HepG2 (cell line): ENCODE measurements at regions not wholly inside any gene's neighbourhood (a gene's known extent, or its start where the extent isn't known, plus 50 kb on each side); places are given as distances from the start of the nearest gene placed in this dataset.

Experiments used
- ATAC-seq: fragments of 200-7000 bp; cut with Tn5 transposase; 3 replicates; pipeline ENCODE4 v1.9.1; 2020; ENCODE audit warnings: mild to moderate bottlenecking, moderate library complexity
- BruUV-seq: library from RNA; stranded (reverse); fragments of 400-500 nt; replicated peaks from 2 replicates; lab custom pipeline; 2021; lab: Mats Ljungman, UMichigan
- CTCF ChIA-PET: fragments of 300-600 bp; formaldehyde crosslinking; extraction: SDS; loops from one replicate; lab custom pipeline; 2021; ENCODE audit warnings: low total read pairs, inconsistent platforms, low intra/inter-chr PET ratio; lab: Yijun Ruan, JAX
- POLR2A ChIA-PET: fragments of 350-600 bp; sonication (Branson Sonifier 250); formaldehyde crosslinking; loops from one replicate; lab custom pipeline; 2020; ENCODE audit warnings: antibody characterized with exemption, inconsistent platforms; lab: Yijun Ruan, JAX
- DNase-seq: peaks from one replicate; pipeline ENCODE4 v3.0.0-alpha.2; 2015; ENCODE audit warnings: low spot score
- FAIRE-seq: peaks from 3 replicates; lab custom pipeline; 2011; peaks lifted over from hg19 to GRCh38; lab: Jason Lieb, UNC
- H2AFZ ChIP-seq: one replicate; pipeline ENCODE4 v1.6.1; 2011; ENCODE audit warnings: low read length, inconsistent platforms
- H3K27ac ChIP-seq: fragments of 300-600 bp; 3 replicates; pipeline ENCODE4 v1.8.0; 2011; ENCODE audit warnings: mixed run types, mild to moderate bottlenecking, mixed read lengths, low read length, inconsistent platforms; ENCODE audit not compliant: insufficient read depth; ENCODE audit errors: extremely low read length
- H3K27me3 ChIP-seq, 2 experiments: fragments of 200-600 bp in 1 of 2; 2 replicates in 1 of 2; 3 replicates in 1 of 2; pipeline versions ENCODE4 v1.6.0 to v1.8.0; 2011; ENCODE audit warnings: low read length in 2 of 2, mild to moderate bottlenecking in 2 of 2, moderate library complexity in 2 of 2, inconsistent platforms in 1 of 2; ENCODE audit not compliant: insufficient read depth in 2 of 2, control insufficient read depth in 1 of 2
- H3K36me3 ChIP-seq, 2 experiments: fragments of 200-600 bp in 1 of 2; replicated peaks in 1 of 2; 2 replicates in 1 of 2; 3 replicates in 1 of 2; pipeline versions ENCODE4 v1.5.1 to v1.8.0; 2011; ENCODE audit warnings: low read length in 2 of 2, inconsistent platforms in 1 of 2; ENCODE audit not compliant: insufficient read depth in 2 of 2, control insufficient read depth in 1 of 2
- H3K4me1 ChIP-seq: 2 replicates; pipeline ENCODE4 v1.5.1; 2012; ENCODE audit warnings: low read length, inconsistent platforms; ENCODE audit not compliant: insufficient read depth
- H3K4me2 ChIP-seq: 2 replicates; pipeline ENCODE4 v1.6.0; 2011; ENCODE audit warnings: low read depth, low read length, inconsistent platforms
- H3K4me3 ChIP-seq, 3 experiments: fragments of 200-600 bp in 1 of 3; sonication (generic), shearing (Covaris generic) in 1 of 3; replicated peaks in 1 of 3; 2 replicates each; pipeline ENCODE4 v1.5.1; 2011 to 2016; ENCODE audit warnings: low read length in 3 of 3, inconsistent platforms in 2 of 3, low read depth in 2 of 3, mild to moderate bottlenecking in 2 of 3, control low read depth in 1 of 3, mixed read lengths in 1 of 3; ENCODE audit not compliant: insufficient read depth in 1 of 3
- H3K79me2 ChIP-seq: one replicate; pipeline ENCODE4 v1.6.1; 2011; ENCODE audit warnings: low read length, inconsistent platforms; ENCODE audit not compliant: insufficient read depth
- H3K9ac ChIP-seq: 2 replicates; pipeline ENCODE4 v1.6.0; 2011; ENCODE audit warnings: mild to moderate bottlenecking, low read depth, low read length, inconsistent platforms; ENCODE audit not compliant: insufficient read depth
- H3K9me3 ChIP-seq: 2 replicates; pipeline ENCODE4 v1.5.1; 2012; ENCODE audit warnings: mild to moderate bottlenecking, low read length
- H4K20me1 ChIP-seq: 2 replicates; pipeline ENCODE4 v1.6.0; 2011; ENCODE audit warnings: inconsistent platforms, mild to moderate bottlenecking, low read length, moderate library complexity; ENCODE audit not compliant: insufficient read depth
- CEBPB ChIP-seq: IDR thresholded peaks from 2 replicates; pipeline ENCODE4 v1.6.1; 2011; ENCODE audit warnings: low read depth, low read length, improper control_type of control experiment, borderline replicate concordance
- GPN1 ChIP-seq: sonication (generic); formaldehyde crosslinking; IDR thresholded peaks from 2 replicates; pipeline ENCODE4 v1.5.1; 2020; ENCODE audit warnings: missing genetic modification reagents, borderline replicate concordance
- SMAD9 ChIP-seq: sonication (generic); formaldehyde crosslinking; IDR thresholded peaks from 2 replicates; pipeline ENCODE4 v1.5.1; 2020; ENCODE audit warnings: mild to moderate bottlenecking, missing genetic modification reagents
- WGBS: methylation state at CpG from one replicate; pipeline ENCODE4 v1.1.6; 2017; ENCODE audit warnings: low lambda C conversion rate; 5-methylcytosine and 5-hydroxymethylcytosine counted together
- in situ Hi-C: cut with HindIII; loops from 2 replicates; pipeline ENCODE4 v1.10.0; 2017; ENCODE audit warnings: low pct_unique_long_range_greater_than_20kb; ENCODE audit not compliant: extremely low pct_ligation_motif_present
- intact Hi-C: fragments of 100-400 bp; cut with micrococcal nuclease; formaldehyde crosslinking; loops from one replicate; pipeline ENCODE4 v1.10.0; 2022; ENCODE audit not compliant: unreplicated experiment
- TF ChIP-seq, protein P1 (sequence below): IDR thresholded peaks from 2 replicates; pipeline ENCODE4 v1.6.1; 2016; ENCODE audit warnings: missing compliant biosample characterization, missing genetic modification reagents, borderline replicate concordance

DNA sequence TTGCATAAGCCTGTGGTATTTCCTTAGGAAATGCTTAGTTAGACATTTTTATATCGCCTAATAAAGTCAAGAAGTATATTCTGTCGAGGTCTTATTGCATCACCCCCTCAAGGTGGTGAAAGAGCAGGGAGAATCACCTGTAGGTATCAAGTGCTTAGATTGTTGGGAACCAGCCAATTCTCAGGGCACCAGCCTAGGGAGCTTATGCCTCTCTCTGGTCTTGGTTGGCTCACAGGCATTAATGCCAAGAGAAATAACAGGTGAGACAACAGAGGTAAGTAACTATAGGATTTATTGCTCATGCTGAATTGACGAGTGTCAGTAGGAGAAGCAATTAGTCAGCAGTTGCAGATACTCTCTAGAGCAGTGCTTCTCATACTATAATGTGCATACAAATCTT, 663.3 kb upstream of the ZNF804A start:
- Histone ChIP-seq H3K27me3 (no peaks in the 10 kb centered on the region), H3K4me3 (no peak overlapping the region), H3K9ac (no peak overlapping the region), H3K9me3 (peaks cover 13% of the 10 kb centered on the region), H3K36me3 (no peaks in the 10 kb centered on the region), H3K4me1 (no peaks in the 10 kb centered on the region), H4K20me1 (no peaks in the 10 kb centered on the region), H3K4me2 (no peak overlapping the region), H3K79me2 (no peaks in the 10 kb centered on the region), H2AFZ (no peak overlapping the region), H3K27ac (no peak overlapping the region)
- FAIRE-seq (no peak), DNase-seq (no peak), ATAC-seq (no peak)
- in situ Hi-C loops (no loop called here), intact Hi-C loops (no loop called here)
- no TSS peak for BruUV-seq
- CTCF ChIA-PET: no interaction called here
- POLR2A ChIA-PET: no interaction called here
- WGBS: 3% methylated on average over 3 of the region's 3 CpGs
- no peak for TF ChIP-seq GPN1 (CRISPR knock-in tag)
- 0 out of 2 replicates have a peak, but pooled peaks have one; percentile 48 for TF ChIP-seq CEBPB

DNA sequence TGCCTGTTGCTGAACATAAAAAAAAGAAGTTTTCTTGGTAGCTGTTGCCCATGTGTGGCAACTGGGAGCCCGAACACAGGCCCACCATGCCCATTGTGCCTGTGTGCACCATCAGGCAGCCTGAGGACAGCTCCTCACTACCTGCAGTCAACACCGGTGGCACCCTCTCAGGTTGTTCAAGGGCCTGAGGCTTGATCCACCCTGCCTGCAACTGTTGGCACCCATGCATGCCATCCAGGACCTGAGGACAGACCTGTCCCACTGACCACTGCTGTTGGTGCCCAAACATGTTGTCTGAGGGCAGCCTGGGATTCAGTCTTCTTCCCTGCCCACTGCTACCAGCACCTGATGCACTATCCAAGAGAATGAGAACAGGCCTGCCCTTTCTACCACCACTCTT, 661.1 kb upstream of the ZNF804A start:
- Histone ChIP-seq H3K9ac (no peak overlapping the region), H3K36me3 (no peaks in the 10 kb centered on the region), H3K9me3 (peaks cover 13% of the 10 kb centered on the region), H3K27ac (no peak overlapping the region), H3K4me3 (no peak overlapping the region), H2AFZ (no peak overlapping the region), H4K20me1 (no peaks in the 10 kb centered on the region), H3K27me3 (no peaks in the 10 kb centered on the region), H3K79me2 (no peaks in the 10 kb centered on the region), H3K4me2 (no peak overlapping the region), H3K4me1 (no peaks in the 10 kb centered on the region)
- POLR2A ChIA-PET: no interaction called here
- in situ Hi-C loops (no loop called here), intact Hi-C loops (no loop called here)
- DNase-seq (no peak), FAIRE-seq (no peak), ATAC-seq (no peak)
- CTCF ChIA-PET: no interaction called here
- no TSS peak for BruUV-seq
- TF ChIP-seq, protein P1, sequence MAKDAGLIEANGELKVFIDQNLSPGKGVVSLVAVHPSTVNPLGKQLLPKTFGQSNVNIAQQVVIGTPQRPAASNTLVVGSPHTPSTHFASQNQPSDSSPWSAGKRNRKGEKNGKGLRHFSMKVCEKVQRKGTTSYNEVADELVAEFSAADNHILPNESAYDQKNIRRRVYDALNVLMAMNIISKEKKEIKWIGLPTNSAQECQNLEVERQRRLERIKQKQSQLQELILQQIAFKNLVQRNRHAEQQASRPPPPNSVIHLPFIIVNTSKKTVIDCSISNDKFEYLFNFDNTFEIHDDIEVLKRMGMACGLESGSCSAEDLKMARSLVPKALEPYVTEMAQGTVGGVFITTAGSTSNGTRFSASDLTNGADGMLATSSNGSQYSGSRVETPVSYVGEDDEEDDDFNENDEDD (CRISPR knock-in tag): no peak
- no peak for TF ChIP-seq SMAD9 (CRISPR knock-in tag)
- 17% methylated on average over 1 of the region's 2 CpGs for WGBS
